ENCODE measurements at regions not wholly inside any gene's neighbourhood (a gene's known extent, or its start where the extent isn't known, plus 50 kb on each side); places are given as distances from the start of the nearest gene placed in this dataset.

- Histone ChIP-seq H3K36me3 (ENCODE audit: control insufficient read depth in 1 of 2, insufficient read depth in 2 of 2, low read length in 2 of 2) (no peaks in the 10 kb centered on the region), H3K27me3 (ENCODE audit: insufficient read depth, low read length) (no peaks in the 10 kb centered on the region), H3K4me1 (ENCODE audit: control insufficient read depth in 1 of 2, insufficient read depth in 2 of 2, low read length in 2 of 2) (no peaks in the 10 kb centered on the region), H3K9me2 (ENCODE audit: insufficient read depth) (no peaks in the 10 kb centered on the region), H3K27ac (ENCODE audit: low read depth, low read length) (no peak overlapping the region), H3K79me2 (ENCODE audit: insufficient read depth, low read length) (no peaks in the 10 kb centered on the region), H3K9ac (ENCODE audit: low read length) (no peak overlapping the region), H3K4me3 (replicated peaks in 1 of 2; ENCODE audit: low read depth in 1 of 2, low read length in 2 of 2) (no peak overlapping the region), H3K9me3 (ENCODE audit: control insufficient read depth in 1 of 2, insufficient read depth in 1 of 2, low read depth in 1 of 2, low read length in 2 of 2) (no peaks in the 10 kb centered on the region), H4K20me1 (ENCODE audit: insufficient read depth) (no peaks in the 10 kb centered on the region), H2AFZ (ENCODE audit: low read depth, low read length, poor library complexity, severe bottlenecking) (no peak overlapping the region), H3K4me2 (ENCODE audit: low read length) (no peak overlapping the region)
- no peak for DNase-seq (ENCODE audit: low read depth, low spot score)
- POLR2A ChIA-PET: no interaction called here
- ATAC-seq: no peak
- intact Hi-C loops (cut with micrococcal nuclease): no loop called here
- RAD21 ChIA-PET (ENCODE audit: low non-redundant PET in 1 of 2, low total read pairs in 2 of 2, uncharacterized antibody in 2 of 2, unreplicated experiment in 2 of 2): no interaction called here
- TF ChIP-seq, protein P1, sequence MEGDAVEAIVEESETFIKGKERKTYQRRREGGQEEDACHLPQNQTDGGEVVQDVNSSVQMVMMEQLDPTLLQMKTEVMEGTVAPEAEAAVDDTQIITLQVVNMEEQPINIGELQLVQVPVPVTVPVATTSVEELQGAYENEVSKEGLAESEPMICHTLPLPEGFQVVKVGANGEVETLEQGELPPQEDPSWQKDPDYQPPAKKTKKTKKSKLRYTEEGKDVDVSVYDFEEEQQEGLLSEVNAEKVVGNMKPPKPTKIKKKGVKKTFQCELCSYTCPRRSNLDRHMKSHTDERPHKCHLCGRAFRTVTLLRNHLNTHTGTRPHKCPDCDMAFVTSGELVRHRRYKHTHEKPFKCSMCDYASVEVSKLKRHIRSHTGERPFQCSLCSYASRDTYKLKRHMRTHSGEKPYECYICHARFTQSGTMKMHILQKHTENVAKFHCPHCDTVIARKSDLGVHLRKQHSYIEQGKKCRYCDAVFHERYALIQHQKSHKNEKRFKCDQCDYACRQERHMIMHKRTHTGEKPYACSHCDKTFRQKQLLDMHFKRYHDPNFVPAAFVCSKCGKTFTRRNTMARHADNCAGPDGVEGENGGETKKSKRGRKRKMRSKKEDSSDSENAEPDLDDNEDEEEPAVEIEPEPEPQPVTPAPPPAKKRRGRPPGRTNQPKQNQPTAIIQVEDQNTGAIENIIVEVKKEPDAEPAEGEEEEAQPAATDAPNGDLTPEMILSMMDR (IDR thresholded peaks at IDR 0.05 in 2 of 3, conservative IDR thresholded peaks at IDR 0.05 in 1 of 3; ENCODE audit: borderline replicate concordance in 1 of 3, insufficient read depth in 1 of 3, low read depth in 2 of 3, low read length in 2 of 3): no peak
- TF ChIP-seq CBX3 (IDR thresholded peaks at IDR 0.05; ENCODE audit: low read depth): no peak
- TF ChIP-seq FOSL1 (IDR thresholded peaks at IDR 0.05; ENCODE audit: low read depth): no peak
- no peak for TF ChIP-seq SRF (IDR thresholded peaks at IDR 0.05; ENCODE audit: low read depth)
- CTCF ChIA-PET: no interaction called here
- BruUV-seq (replicated peaks): no TSS peak
Observed at GRCh38 chr6:80623066-80623815, 516.8 kb downstream of the BCKDHB start.

- ATAC-seq (no peak), DNase-seq (ENCODE audit: low read depth, low spot score) (no peak)
- ChIA-PET POLR2A (no interaction called here), RAD21 (ENCODE audit: low non-redundant PET in 1 of 2, low total read pairs in 2 of 2, uncharacterized antibody in 2 of 2, unreplicated experiment in 2 of 2) (no interaction called here), CTCF (no interaction called here)
- no peak overlapping the region for H3K9ac ChIP-seq (ENCODE audit: low read length)
- no peak overlapping the region for H3K4me3 ChIP-seq (replicated peaks in 1 of 2; ENCODE audit: low read depth in 1 of 2, low read length in 2 of 2)
- intact Hi-C loops (cut with micrococcal nuclease): no loop called here
- H3K79me2 ChIP-seq (ENCODE audit: insufficient read depth, low read length): no peaks in the 10 kb centered on the region
- no TSS peak for BruUV-seq (replicated peaks)
- H3K4me1 ChIP-seq (ENCODE audit: control insufficient read depth in 1 of 2, insufficient read depth in 2 of 2, low read length in 2 of 2): no peaks in the 10 kb centered on the region
- H3K9me3 ChIP-seq (ENCODE audit: control insufficient read depth in 1 of 2, insufficient read depth in 1 of 2, low read depth in 1 of 2, low read length in 2 of 2): no peaks in the 10 kb centered on the region
- H3K27me3 ChIP-seq (ENCODE audit: insufficient read depth, low read length): no peaks in the 10 kb centered on the region
- H3K27ac ChIP-seq (ENCODE audit: low read depth, low read length): no peak overlapping the region
- no peaks in the 10 kb centered on the region for H4K20me1 ChIP-seq (ENCODE audit: insufficient read depth)
- no peak overlapping the region for H3K4me2 ChIP-seq (ENCODE audit: low read length)
- no peaks in the 10 kb centered on the region for H3K9me2 ChIP-seq (ENCODE audit: insufficient read depth)
- H2AFZ ChIP-seq (ENCODE audit: low read depth, low read length, poor library complexity, severe bottlenecking): no peak overlapping the region
- H3K36me3 ChIP-seq (ENCODE audit: control insufficient read depth in 1 of 2, insufficient read depth in 2 of 2, low read length in 2 of 2): no peaks in the 10 kb centered on the region
- TF ChIP-seq CBX3 (IDR thresholded peaks at IDR 0.05; ENCODE audit: low read depth) (no peak), SRF (IDR thresholded peaks at IDR 0.05; ENCODE audit: low read depth) (no peak), POLR2AphosphoS5 (IDR thresholded peaks at IDR 0.05; ENCODE audit: low read depth, low read length) (no peak), ELF1 (IDR thresholded peaks at IDR 0.05; ENCODE audit: borderline replicate concordance, low read depth) (no peak), RAD21 (IDR thresholded peaks at IDR 0.05; ENCODE audit: low read depth) (no peak), EGR1 (IDR thresholded peaks at IDR 0.05; ENCODE audit: low read depth) (no peak), SP1 (IDR thresholded peaks at IDR 0.05; ENCODE audit: low read depth) (no peak), FOSL1 (IDR thresholded peaks at IDR 0.05; ENCODE audit: low read depth) (no peak), SIN3A (IDR thresholded peaks at IDR 0.05; ENCODE audit: low read depth) (no peak), ZNF274 (IDR thresholded peaks at IDR 0.05; ENCODE audit: low read depth, low read length) (no peak), YY1 (IDR thresholded peaks at IDR 0.05; ENCODE audit: extremely low read depth, insufficient replicate concordance, low read depth, low read length) (no peak), ZFX (IDR thresholded peaks at IDR 0.05) (no peak)
- TF ChIP-seq, protein P2, sequence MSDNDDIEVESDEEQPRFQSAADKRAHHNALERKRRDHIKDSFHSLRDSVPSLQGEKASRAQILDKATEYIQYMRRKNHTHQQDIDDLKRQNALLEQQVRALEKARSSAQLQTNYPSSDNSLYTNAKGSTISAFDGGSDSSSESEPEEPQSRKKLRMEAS (IDR thresholded peaks at IDR 0.05): no peak
- TF ChIP-seq, protein P3, sequence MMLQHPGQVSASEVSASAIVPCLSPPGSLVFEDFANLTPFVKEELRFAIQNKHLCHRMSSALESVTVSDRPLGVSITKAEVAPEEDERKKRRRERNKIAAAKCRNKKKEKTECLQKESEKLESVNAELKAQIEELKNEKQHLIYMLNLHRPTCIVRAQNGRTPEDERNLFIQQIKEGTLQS (IDR thresholded peaks at IDR 0.05): no peak
- TF ChIP-seq, protein P1 (IDR thresholded peaks at IDR 0.05 in 2 of 3, conservative IDR thresholded peaks at IDR 0.05 in 1 of 3; ENCODE audit: borderline replicate concordance in 1 of 3, insufficient read depth in 1 of 3, low read depth in 2 of 3, low read length in 2 of 3): no peak
Observed at GRCh38 chr6:80622641-80623040, 516.2 kb downstream of the BCKDHB start.
